Liver (tissue), 3 donors: ENCODE measurements at regions not wholly inside any gene's neighbourhood (a gene's known extent, or its start where the extent isn't known, plus 50 kb on each side); places are given as distances from the start of the nearest gene placed in this dataset.

Experiments used
- CTCF ChIP-seq: fragments of 150-350 bp; IDR thresholded peaks from 2 replicates; pipeline ENCODE4 v1.5.1; 2017; ENCODE audit warnings: improper control_type of control experiment, low read depth, low read length; ENCODE audit not compliant: missing input control
- GABPA ChIP-seq, 2 donors: IDR thresholded peaks in 1 of 2; conservative IDR thresholded peaks in 1 of 2; 2 replicates each; pipeline ENCODE4 v1.6.1; 2016; ENCODE audit warnings: antibody characterized with exemption in 2 of 2, mild to moderate bottlenecking in 1 of 2, moderate library complexity in 1 of 2
- REST ChIP-seq: IDR thresholded peaks from 2 replicates; pipeline ENCODE4 v1.6.1; 2016; ENCODE audit warnings: antibody characterized with exemption, mild to moderate bottlenecking
- donor health status: healthy.
- donor health status: healthy.

- TF ChIP-seq CTCF = no peak
- TF ChIP-seq GABPA (IDR thresholded peaks at IDR 0.05 in 1 of 2, conservative IDR thresholded peaks at IDR 0.05 in 1 of 2) = no peak
- TF ChIP-seq REST = no peak
Measured at GRCh38 chr5:108521011-108521700, 139.3 kb upstream of the FBXL17 start.
